GM10248 (cell line): ENCODE measurements at regions not wholly inside any gene's neighbourhood (a gene's known extent, or its start where the extent isn't known, plus 50 kb on each side); places are given as distances from the start of the nearest gene placed in this dataset.

Experiments used
- CTCF ChIA-PET: fragments of 300-600 bp; sonication (Branson Sonifier 250); formaldehyde crosslinking; extraction: SDS; loops from one replicate; lab custom pipeline; 2021; ENCODE audit warnings: antibody characterized with exemption; lab: Yijun Ruan, JAX
- POLR2A ChIA-PET: fragments of 350-650 bp; sonication (Branson Sonifier 250); formaldehyde crosslinking; extraction: SDS; loops from one replicate; lab custom pipeline; 2020; ENCODE audit warnings: antibody characterized with exemption; lab: Yijun Ruan, JAX
- DNase-seq: peaks from one replicate; pipeline ENCODE4 v3.0.0; 2012; ENCODE audit errors: extremely low spot score
- CTCF ChIP-seq: IDR thresholded peaks from 2 replicates; pipeline ENCODE4 v1.5.1; 2012; ENCODE audit warnings: mild to moderate bottlenecking, low read depth; ENCODE audit errors: extremely low read depth, missing control alignments, control extremely low read depth

- no peak for DNase-seq
- POLR2A ChIA-PET, result no interaction called here
- no peak for TF ChIP-seq CTCF
- CTCF ChIA-PET, result interaction anchor here (1.1 kb wide), 1 partner anchor 15 kb away, joined by 3 read pairs; no protein-coding TSS in a partner anchor
These were observed 104.8 kb upstream of the SLC25A13 start for GRCh38 chr7:96426685-96427084.

- ChIA-PET CTCF (interaction anchor here (1.1 kb wide), 1 partner anchor 15 kb away, joined by 3 read pairs; no protein-coding TSS in a partner anchor), POLR2A (no interaction called here)
- no peak for TF ChIP-seq CTCF
- DNase-seq, result no peak
These were observed 104.1 kb upstream of the SLC25A13 start for GRCh38 chr7:96426027-96426426.

DNA sequence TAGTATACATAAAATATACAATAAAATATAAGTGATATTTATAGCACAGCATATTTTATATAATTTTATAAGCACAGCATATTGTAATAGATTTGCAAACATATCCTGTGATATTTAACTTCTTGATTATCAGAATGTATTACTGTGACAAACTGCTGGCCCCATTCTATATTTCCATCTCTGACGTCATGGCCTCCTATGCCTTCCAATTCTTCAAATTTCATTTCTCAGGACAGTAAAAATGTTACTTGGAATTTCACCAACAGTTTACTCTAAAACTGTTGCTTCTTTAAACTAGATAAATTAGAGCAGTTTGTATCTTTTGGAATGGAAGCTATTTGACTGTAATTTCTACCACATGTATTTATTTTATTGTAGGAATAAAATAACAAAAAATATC, 102.5 kb upstream of the SLC25A13 start:
- ChIA-PET POLR2A (no interaction called here), CTCF (interaction anchor here (1.4 kb wide), 1 partner anchor 8 kb away, joined by 6 read pairs; no protein-coding TSS in a partner anchor)
- no peak for DNase-seq
- TF ChIP-seq CTCF, result no peak

- CTCF ChIA-PET, result no interaction called here
These were observed 100.5 kb upstream of the SLC25A13 start for GRCh38 chr7:96422388-96422787.

GRCh38 chr7:96418581-96418980, 96.7 kb upstream of the SLC25A13 start:
- no peak for DNase-seq
- TF ChIP-seq CTCF, result no peak
- CTCF ChIA-PET, result no interaction called here
- POLR2A ChIA-PET, result no interaction called here

More at GRCh38 chr7:96422388-96422787, 100.5 kb upstream of the SLC25A13 start:
- DNase-seq, result no peak
- TF ChIP-seq CTCF, result no peak
- POLR2A ChIA-PET, result no interaction called here

GRCh38 chr7:96417784-96418183, 95.9 kb upstream of the SLC25A13 start:
- CTCF ChIA-PET, result no interaction called here
- TF ChIP-seq CTCF, result no peak
- POLR2A ChIA-PET, result no interaction called here
- DNase-seq, result no peak

- ChIA-PET CTCF (interaction anchor here (1.9 kb wide), 1 partner anchor 8 kb away, joined by 6 read pairs; no protein-coding TSS in a partner anchor), POLR2A (no interaction called here)
- no peak for DNase-seq
- TF ChIP-seq CTCF, result no peak
These were observed 94.7 kb upstream of the SLC25A13 start for GRCh38 chr7:96416599-96416998.
